SU-DHL-6 (cell line): ENCODE measurements at regions not wholly inside any gene's neighbourhood (a gene's known extent, or its start where the extent isn't known, plus 50 kb on each side); places are given as distances from the start of the nearest gene placed in this dataset.

ENCODE experiments used
- H2AFZ ChIP-seq: fragments of 200-600 bp; sonication (generic); 2 replicates; pipeline ENCODE4 v1.6.1; 2014; ENCODE audit warnings: low read depth, mild to moderate bottlenecking, moderate library complexity, mixed read lengths, antibody characterized with exemption, low read length; ENCODE audit not compliant: severe bottlenecking
- H3F3A ChIP-seq: fragments of 200-600 bp; shearing (Covaris generic); 2 replicates; pipeline ENCODE4 v1.6.0; 2016; ENCODE audit warnings: antibody characterized with exemption, mild to moderate bottlenecking; ENCODE audit not compliant: insufficient read depth
- H3K27ac ChIP-seq: fragments of 200-600 bp; sonication (generic); 2 replicates; pipeline ENCODE4 v1.5.1; 2016; ENCODE audit warnings: low read depth, mild to moderate bottlenecking, low read length, moderate library complexity, mixed read lengths
- H3K27me3 ChIP-seq: fragments of 200-600 bp; sonication (generic), shearing (Covaris generic); 2 replicates; pipeline ENCODE4 v1.6.0; 2014; ENCODE audit warnings: mild to moderate bottlenecking, low read length
- H3K36me3 ChIP-seq: fragments of 200-600 bp; sonication (generic); 2 replicates; pipeline ENCODE4 v1.6.1; 2014; ENCODE audit warnings: mild to moderate bottlenecking, low read length, mixed read lengths
- H3K4me2 ChIP-seq: fragments of 300-600, 200-600 bp; shearing (Covaris generic), sonication (generic); 2 replicates; pipeline ENCODE4 v1.6.0; 2014; ENCODE audit warnings: low read length, low read depth, mild to moderate bottlenecking; ENCODE audit not compliant: poor library complexity, severe bottlenecking
- H3K4me3 ChIP-seq: fragments of 200-600 bp; sonication (generic); 2 replicates; pipeline ENCODE4 v1.5.1; 2014; ENCODE audit warnings: antibody characterized with exemption, low read length, mild to moderate bottlenecking, mixed read lengths; ENCODE audit not compliant: insufficient read depth, poor library complexity, severe bottlenecking
- H3K79me2 ChIP-seq: fragments of 200-600 bp; sonication (generic); 2 replicates; pipeline ENCODE4 v1.6.1; 2014; ENCODE audit warnings: mild to moderate bottlenecking, low read length, moderate library complexity; ENCODE audit not compliant: insufficient read depth
- H3K9ac ChIP-seq: fragments of 200-600 bp; sonication (generic); 2 replicates; pipeline ENCODE4 v1.7.0; 2014; ENCODE audit warnings: mild to moderate bottlenecking, low read length
- H3K9me2 ChIP-seq: fragments of 200-600 bp; sonication (generic); replicated peaks from 2 replicates; pipeline ENCODE4 v1.6.1; 2014; ENCODE audit warnings: low read length; ENCODE audit not compliant: insufficient read depth
- H3K9me3 ChIP-seq: fragments of 200-600 bp; sonication (generic); 2 replicates; pipeline ENCODE4 v1.6.1; 2014; ENCODE audit warnings: low read length, mixed read lengths; ENCODE audit not compliant: insufficient read depth
- H4K20me1 ChIP-seq: fragments of 200-600 bp; sonication (generic); 2 replicates; pipeline ENCODE4 v1.6.1; 2014; ENCODE audit warnings: low read depth, mild to moderate bottlenecking, antibody characterized with exemption, low read length, moderate library complexity, mixed read lengths
- EZH2phosphoT487 ChIP-seq: fragments of 200-600 bp; sonication (generic), shearing (Covaris generic); conservative IDR thresholded peaks from 2 replicates; pipeline ENCODE4 v1.6.1; 2018; ENCODE audit warnings: mild to moderate bottlenecking, antibody characterized with exemption, low read length, moderate library complexity, mixed read lengths
- TF ChIP-seq, protein P1 (sequence below): fragments of 200-600 bp; sonication (generic); IDR thresholded peaks from one replicate; pipeline ENCODE4 v1.5.1; 2017; ENCODE audit warnings: antibody characterized with exemption, mild to moderate bottlenecking, low read length, moderate library complexity; ENCODE audit not compliant: insufficient read depth, poor library complexity, severe bottlenecking

DNA sequence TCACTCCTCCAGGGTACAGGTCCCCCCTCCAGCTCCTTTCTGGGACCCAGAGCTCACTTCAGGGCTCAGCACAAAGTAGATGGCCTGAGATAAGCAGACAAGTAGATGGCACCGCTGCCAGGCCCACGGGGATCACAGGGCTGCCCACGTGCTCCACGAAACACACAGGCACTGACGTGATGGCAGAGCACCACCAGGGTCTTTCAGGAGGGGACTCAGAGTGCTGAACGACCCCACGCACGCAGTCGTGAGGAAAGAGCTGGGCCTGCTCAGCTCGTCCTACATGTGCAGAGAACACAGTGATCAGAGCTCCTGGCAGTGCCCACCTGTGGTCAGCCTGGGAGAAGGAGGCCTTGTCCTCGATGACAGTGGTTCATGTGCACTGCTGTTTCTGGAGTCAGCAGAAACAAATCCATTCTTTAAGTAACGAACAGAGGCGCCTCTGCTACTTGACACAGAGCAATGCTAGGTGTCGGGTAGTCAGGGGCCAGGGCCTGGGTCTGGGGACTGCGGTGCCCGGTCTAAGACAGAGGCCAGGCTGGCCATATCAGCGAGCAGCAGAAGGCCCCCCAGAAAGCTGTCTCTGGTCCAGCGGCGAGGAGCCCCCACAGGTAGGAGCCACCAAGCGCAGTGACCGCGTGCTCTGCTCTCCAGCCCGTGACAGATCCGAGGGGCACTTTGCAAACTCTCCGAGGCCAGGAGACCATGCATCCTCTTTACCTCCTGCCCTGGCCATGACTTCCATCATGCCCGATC lies 129.8 kb upstream of the FAM20C start:
- Histone ChIP-seq H4K20me1 (no peaks in the 10 kb centered on the region), H3K79me2 (no peaks in the 10 kb centered on the region), H3F3A (no peaks in the 10 kb centered on the region), H3K4me3 (no peak overlapping the region), H3K9me2 (no peaks in the 10 kb centered on the region), H3K9me3 (no peaks in the 10 kb centered on the region), H3K27me3 (no peaks in the 10 kb centered on the region), H3K27ac (no peak overlapping the region), H2AFZ (no peak overlapping the region), H3K9ac (no peak overlapping the region), H3K36me3 (no peaks in the 10 kb centered on the region), H3K4me2 (no peak overlapping the region)
- TF ChIP-seq, protein P1, sequence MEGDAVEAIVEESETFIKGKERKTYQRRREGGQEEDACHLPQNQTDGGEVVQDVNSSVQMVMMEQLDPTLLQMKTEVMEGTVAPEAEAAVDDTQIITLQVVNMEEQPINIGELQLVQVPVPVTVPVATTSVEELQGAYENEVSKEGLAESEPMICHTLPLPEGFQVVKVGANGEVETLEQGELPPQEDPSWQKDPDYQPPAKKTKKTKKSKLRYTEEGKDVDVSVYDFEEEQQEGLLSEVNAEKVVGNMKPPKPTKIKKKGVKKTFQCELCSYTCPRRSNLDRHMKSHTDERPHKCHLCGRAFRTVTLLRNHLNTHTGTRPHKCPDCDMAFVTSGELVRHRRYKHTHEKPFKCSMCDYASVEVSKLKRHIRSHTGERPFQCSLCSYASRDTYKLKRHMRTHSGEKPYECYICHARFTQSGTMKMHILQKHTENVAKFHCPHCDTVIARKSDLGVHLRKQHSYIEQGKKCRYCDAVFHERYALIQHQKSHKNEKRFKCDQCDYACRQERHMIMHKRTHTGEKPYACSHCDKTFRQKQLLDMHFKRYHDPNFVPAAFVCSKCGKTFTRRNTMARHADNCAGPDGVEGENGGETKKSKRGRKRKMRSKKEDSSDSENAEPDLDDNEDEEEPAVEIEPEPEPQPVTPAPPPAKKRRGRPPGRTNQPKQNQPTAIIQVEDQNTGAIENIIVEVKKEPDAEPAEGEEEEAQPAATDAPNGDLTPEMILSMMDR: no peak
- no peak for TF ChIP-seq EZH2phosphoT487

DNA sequence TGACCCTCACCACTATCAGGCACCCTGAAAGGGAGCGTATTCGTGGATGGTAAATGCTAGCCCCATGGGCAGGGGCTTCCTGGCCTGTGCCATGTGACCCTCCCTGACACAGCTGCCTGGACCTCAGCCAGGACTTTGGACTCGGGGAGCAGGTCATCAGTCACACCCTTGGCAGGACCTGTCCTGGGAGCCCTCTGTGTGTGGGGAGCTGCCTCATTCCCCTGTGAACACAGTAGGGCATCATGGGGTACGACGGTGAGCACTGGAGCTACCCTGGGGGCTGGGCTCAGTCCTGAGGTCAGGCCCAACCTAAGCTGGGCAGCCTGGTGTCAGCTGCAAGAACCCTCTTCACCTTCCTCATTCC lies 129.3 kb upstream of the FAM20C start:
- H3K79me2 ChIP-seq: no peaks in the 10 kb centered on the region
- H3K4me2 ChIP-seq: no peak overlapping the region
- no peak overlapping the region for H3K9ac ChIP-seq
- no peaks in the 10 kb centered on the region for H4K20me1 ChIP-seq
- H3K9me2 ChIP-seq: no peaks in the 10 kb centered on the region
- no peaks in the 10 kb centered on the region for H3K27me3 ChIP-seq
- H3K4me3 ChIP-seq: no peak overlapping the region
- no peaks in the 10 kb centered on the region for H3K9me3 ChIP-seq
- no peaks in the 10 kb centered on the region for H3F3A ChIP-seq
- TF ChIP-seq, protein P1: no peak
- TF ChIP-seq EZH2phosphoT487: no peak
- H3K36me3 ChIP-seq: no peaks in the 10 kb centered on the region
- H2AFZ ChIP-seq: no peak overlapping the region
- H3K27ac ChIP-seq: no peak overlapping the region

DNA sequence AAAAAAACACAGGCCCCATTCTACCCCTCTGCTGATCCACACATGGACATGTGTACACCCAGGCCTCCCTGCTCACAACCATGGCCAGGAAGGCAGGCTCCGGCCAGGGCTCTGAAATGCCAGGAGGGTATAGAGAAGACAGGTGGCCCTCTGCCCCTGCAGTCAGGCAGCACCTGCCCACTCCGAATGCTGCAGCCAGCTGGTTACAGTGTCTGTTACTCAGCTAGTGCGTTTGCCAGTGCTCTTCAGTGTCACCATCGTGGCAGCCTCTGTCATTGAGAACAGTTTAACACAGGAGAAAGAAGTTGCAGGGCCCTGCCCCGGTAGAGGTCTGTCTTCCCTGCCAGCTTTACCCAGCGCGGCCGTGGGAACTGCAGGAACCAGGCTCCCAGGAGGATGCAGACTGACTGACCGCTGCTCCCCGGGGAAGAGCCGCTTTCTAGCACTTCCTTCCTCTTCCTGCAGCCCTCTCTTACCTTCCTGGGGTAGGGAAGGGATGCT lies 128.8 kb upstream of the FAM20C start:
- no peak for TF ChIP-seq EZH2phosphoT487
- TF ChIP-seq, protein P1: no peak
- Histone ChIP-seq H3K27me3 (no peaks in the 10 kb centered on the region), H3K79me2 (no peaks in the 10 kb centered on the region), H4K20me1 (no peaks in the 10 kb centered on the region), H3K4me2 (no peak overlapping the region), H3K9me3 (no peaks in the 10 kb centered on the region), H3K4me3 (no peak overlapping the region), H3K27ac (no peak overlapping the region), H3F3A (no peaks in the 10 kb centered on the region), H3K9me2 (no peaks in the 10 kb centered on the region), H3K9ac (no peak overlapping the region), H2AFZ (no peak overlapping the region), H3K36me3 (no peaks in the 10 kb centered on the region)
